Transverse colon (tissue), 4 donors: ENCODE measurements at regions not wholly inside any gene's neighbourhood (a gene's known extent, or its start where the extent isn't known, plus 50 kb on each side); places are given as distances from the start of the nearest gene placed in this dataset.

Experiments
- DNase-seq: peaks from one replicate; pipeline ENCODE4 v3.0.0-alpha.2; 2019
- H3K27ac ChIP-seq, 4 donors: fragments of 200-600 bp; sonication (generic); 2 replicates each; pipeline ENCODE4 v1.5.1; 2016 to 2018; ENCODE audit warnings: inconsistent platforms in 4 of 4
- H3K27me3 ChIP-seq: fragments of 200-600 bp; sonication (generic); 2 replicates; pipeline ENCODE4 v1.5.1; 2017; ENCODE audit warnings: inconsistent platforms
- H3K36me3 ChIP-seq, 4 donors: fragments of 200-600 bp; sonication (generic); 2 replicates each; pipeline ENCODE4 v1.5.1; 2017 to 2019; ENCODE audit warnings: inconsistent platforms in 4 of 4
- H3K4me1 ChIP-seq, 4 donors: fragments of 200-600 bp; sonication (generic); 2 replicates each; pipeline ENCODE4 v1.5.1; 2017 to 2020; ENCODE audit warnings: inconsistent platforms in 4 of 4
- H3K4me3 ChIP-seq, 4 donors: fragments of 200-600 bp; sonication (generic); 1 replicate in 1 of 4; 2 replicates in 3 of 4; pipeline versions ENCODE4 v1.5.1 to v1.6.1; 2017 to 2019; ENCODE audit warnings: inconsistent platforms in 4 of 4
- H3K9me3 ChIP-seq, 2 donors: fragments of 200-600 bp; sonication (generic); 2 replicates each; pipeline ENCODE4 v1.5.1; 2017 to 2019; ENCODE audit warnings: inconsistent platforms in 2 of 2
- EP300 ChIP-seq: sonication (generic); formaldehyde crosslinking; IDR thresholded peaks from one replicate; pipeline ENCODE4 v1.6.1; 2017; ENCODE audit warnings: antibody characterized with exemption, low read depth
- POLR2A ChIP-seq: fragments of 450-650 bp; IDR thresholded peaks from one replicate; pipeline ENCODE4 v1.6.1; 2016; ENCODE audit warnings: antibody characterized with exemption, mild to moderate bottlenecking, moderate library complexity
- POLR2AphosphoS5 ChIP-seq, 3 donors: sonication (generic); formaldehyde crosslinking; IDR thresholded peaks; one replicate each; pipeline ENCODE4 v1.6.1; 2016; ENCODE audit warnings: antibody characterized with exemption in 3 of 3
- WGBS, 2 donors: methylation state at CpG; one replicate each; pipeline ENCODE4 v1.1.5; 2018; ENCODE audit warnings: low coverage in 1 of 2; 5-methylcytosine and 5-hydroxymethylcytosine counted together
- in situ Hi-C, 4 donors: fragments of 200-750 bp; cut with MboI; loops; one replicate each; pipeline versions ENCODE4 v1.15.0 to v1.15.1; 2017; ENCODE audit warnings: low sequenced_read_pairs in 3 of 4, low pct_ligation_motif_present in 1 of 4, low pct_unique_long_range_greater_than_20kb in 1 of 4
- intact Hi-C: fragments of 100-400 bp; cut with DNase I; formaldehyde crosslinking; loops from one replicate; pipeline ENCODE4 v1.15.1; 2023; ENCODE audit warnings: low total_unique reads
- TF ChIP-seq, protein P1 (sequence below), 5 experiments: fragments of 200-600 bp in 3 of 5; fragments of 450-650 bp in 2 of 5; sonication (generic) in 3 of 5; IDR thresholded peaks; 1 replicate in 2 of 5; 2 replicates in 3 of 5; pipeline ENCODE4 v1.5.1; 2016 to 2017; ENCODE audit warnings: antibody characterized with exemption in 5 of 5, inconsistent platforms in 3 of 5, mild to moderate bottlenecking in 2 of 5, moderate library complexity in 1 of 5

- Histone ChIP-seq H3K4me1 (no peaks in the 10 kb centered on the region), H3K27ac (no peak overlapping the region), H3K9me3 (no peaks in the 10 kb centered on the region), H3K27me3 (peaks cover 16% of the 10 kb centered on the region), H3K36me3 (no peaks in the 10 kb centered on the region), H3K4me3 (no peak overlapping the region)
- TF ChIP-seq POLR2AphosphoS5 (IDR thresholded peaks at IDR 0.05) (no peak), EP300 (no peak), POLR2A (no peak)
- TF ChIP-seq, protein P1, sequence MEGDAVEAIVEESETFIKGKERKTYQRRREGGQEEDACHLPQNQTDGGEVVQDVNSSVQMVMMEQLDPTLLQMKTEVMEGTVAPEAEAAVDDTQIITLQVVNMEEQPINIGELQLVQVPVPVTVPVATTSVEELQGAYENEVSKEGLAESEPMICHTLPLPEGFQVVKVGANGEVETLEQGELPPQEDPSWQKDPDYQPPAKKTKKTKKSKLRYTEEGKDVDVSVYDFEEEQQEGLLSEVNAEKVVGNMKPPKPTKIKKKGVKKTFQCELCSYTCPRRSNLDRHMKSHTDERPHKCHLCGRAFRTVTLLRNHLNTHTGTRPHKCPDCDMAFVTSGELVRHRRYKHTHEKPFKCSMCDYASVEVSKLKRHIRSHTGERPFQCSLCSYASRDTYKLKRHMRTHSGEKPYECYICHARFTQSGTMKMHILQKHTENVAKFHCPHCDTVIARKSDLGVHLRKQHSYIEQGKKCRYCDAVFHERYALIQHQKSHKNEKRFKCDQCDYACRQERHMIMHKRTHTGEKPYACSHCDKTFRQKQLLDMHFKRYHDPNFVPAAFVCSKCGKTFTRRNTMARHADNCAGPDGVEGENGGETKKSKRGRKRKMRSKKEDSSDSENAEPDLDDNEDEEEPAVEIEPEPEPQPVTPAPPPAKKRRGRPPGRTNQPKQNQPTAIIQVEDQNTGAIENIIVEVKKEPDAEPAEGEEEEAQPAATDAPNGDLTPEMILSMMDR (IDR thresholded peaks at IDR 0.05): no peak
- in situ Hi-C loops: no loop called here
- no peak for DNase-seq
- intact Hi-C loops: no loop called here
- WGBS, 2 donors: 64 to 81% methylated on average over 4 of the region's 4 CpGs
Observed at GRCh38 chr14:101155575-101155974, 252.1 kb upstream of the RTL1 start.

DNA sequence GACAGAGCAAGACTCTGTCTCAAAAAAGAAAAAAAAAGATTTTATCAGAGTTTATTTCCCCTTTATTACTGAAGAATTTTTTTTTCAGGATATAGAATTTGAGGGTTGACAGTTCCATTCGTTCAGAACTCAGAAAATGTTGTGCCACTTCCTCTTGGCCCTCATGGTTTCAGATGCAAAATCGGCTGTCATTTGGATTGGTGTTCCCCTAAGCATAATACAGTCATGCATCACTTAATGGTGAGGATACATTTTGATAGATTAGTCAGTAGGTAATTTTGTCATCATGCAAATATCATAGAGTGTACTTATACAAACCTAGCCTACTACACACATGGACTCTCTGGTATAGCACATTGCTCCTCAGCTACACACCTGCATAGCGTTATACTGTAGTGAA lies 263.9 kb upstream of the RTL1 start:
- in situ Hi-C loops: no loop called here
- no peaks in the 10 kb centered on the region for H3K36me3 ChIP-seq
- no peaks in the 10 kb centered on the region for H3K27me3 ChIP-seq
- H3K27ac ChIP-seq: no peak overlapping the region
- no peaks in the 10 kb centered on the region for H3K4me1 ChIP-seq
- 62 to 69% methylated on average over 3 of the region's 3 CpGs for WGBS, 2 donors
- TF ChIP-seq, protein P1 (IDR thresholded peaks at IDR 0.05): no peak
- TF ChIP-seq EP300: no peak
- no peak for TF ChIP-seq POLR2A
- no peak overlapping the region for H3K4me3 ChIP-seq
- intact Hi-C loops: no loop called here
- no peaks in the 10 kb centered on the region for H3K9me3 ChIP-seq
- no peak for DNase-seq

DNA sequence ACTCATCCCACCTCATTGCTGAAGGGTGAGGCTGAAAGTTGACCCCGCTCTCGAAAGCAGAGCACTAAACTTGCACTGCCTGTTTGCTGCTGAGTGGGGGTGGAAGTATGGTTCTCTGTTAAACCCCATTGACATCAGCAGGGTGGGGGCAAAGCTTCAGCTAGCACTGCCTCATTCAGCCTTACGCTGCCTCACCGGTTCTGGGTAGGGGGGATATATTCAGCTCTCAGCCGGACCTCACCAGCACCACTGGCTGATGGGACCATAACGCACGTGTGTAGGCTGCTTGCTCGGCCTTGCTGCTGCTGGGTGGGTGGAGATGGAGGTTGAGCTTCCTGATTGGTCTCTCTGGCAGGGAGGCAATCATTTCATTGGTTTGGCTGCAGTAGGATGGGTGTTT lies 265.7 kb upstream of the RTL1 start:
- DNase-seq: no peak
- Histone ChIP-seq H3K27me3 (no peaks in the 10 kb centered on the region), H3K4me3 (no peak overlapping the region), H3K36me3 (no peaks in the 10 kb centered on the region), H3K4me1 (no peaks in the 10 kb centered on the region), H3K27ac (no peak overlapping the region), H3K9me3 (no peaks in the 10 kb centered on the region)
- TF ChIP-seq, protein P1 (IDR thresholded peaks at IDR 0.05): no peak
- TF ChIP-seq POLR2AphosphoS5 (IDR thresholded peaks at IDR 0.05) (no peak), EP300 (no peak), POLR2A (no peak)
- intact Hi-C loops: no loop called here
- 74 to 84% methylated on average over 3 to 8 of the region's 8 CpGs for WGBS, 2 donors
- in situ Hi-C loops: no loop called here

DNA sequence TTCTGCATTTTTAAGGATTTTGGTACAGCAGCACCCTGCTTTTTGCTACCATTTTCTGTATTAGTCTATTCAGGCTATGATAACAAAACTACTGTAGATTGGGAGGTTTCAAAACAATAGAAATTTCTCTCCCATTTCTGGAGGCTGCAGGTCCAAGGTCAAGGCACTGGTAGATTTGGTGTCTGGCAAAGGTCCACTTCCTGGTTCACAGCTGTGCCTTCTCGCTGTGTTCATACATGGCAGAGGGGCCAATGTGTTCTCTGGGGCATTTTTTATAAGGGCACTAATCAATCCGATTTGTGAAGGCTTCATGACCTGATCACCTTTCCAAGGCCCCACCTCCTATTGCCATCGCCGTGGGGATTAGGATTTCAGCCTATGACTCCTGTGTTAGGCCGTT lies 268.1 kb upstream of the RTL1 start:
- H3K4me3 ChIP-seq: no peak overlapping the region
- in situ Hi-C loops: no loop called here
- H3K36me3 ChIP-seq: no peaks in the 10 kb centered on the region
- H3K4me1 ChIP-seq: no peaks in the 10 kb centered on the region
- no peak overlapping the region for H3K27ac ChIP-seq
- TF ChIP-seq, protein P1 (IDR thresholded peaks at IDR 0.05): no peak
- TF ChIP-seq POLR2AphosphoS5 (IDR thresholded peaks at IDR 0.05) (no peak), POLR2A (no peak), EP300 (no peak)
- WGBS, 2 donors: 50 to 77% methylated on average over 1 to 5 of the region's 5 CpGs
- intact Hi-C loops: no loop called here
- no peak for DNase-seq
- H3K27me3 ChIP-seq: no peaks in the 10 kb centered on the region
- no peaks in the 10 kb centered on the region for H3K9me3 ChIP-seq
